ENCODE measurements at regions not wholly inside any gene's neighbourhood (a gene's known extent, or its start where the extent isn't known, plus 50 kb on each side); places are given as distances from the start of the nearest gene placed in this dataset.

- TF ChIP-seq CTCF (IDR thresholded peaks at IDR 0.05), result no peak
- TF ChIP-seq ZFX (IDR thresholded peaks at IDR 0.05; ENCODE audit: borderline replicate concordance), result no peak
Measured at GRCh38 chr2:111534910-111535352, 349.1 kb downstream of the ANAPC1 start.

All from 22Rv1 (cell line).